ENCODE measurements at regions not wholly inside any gene's neighbourhood (a gene's known extent, or its start where the extent isn't known, plus 50 kb on each side); places are given as distances from the start of the nearest gene placed in this dataset.

DNA sequence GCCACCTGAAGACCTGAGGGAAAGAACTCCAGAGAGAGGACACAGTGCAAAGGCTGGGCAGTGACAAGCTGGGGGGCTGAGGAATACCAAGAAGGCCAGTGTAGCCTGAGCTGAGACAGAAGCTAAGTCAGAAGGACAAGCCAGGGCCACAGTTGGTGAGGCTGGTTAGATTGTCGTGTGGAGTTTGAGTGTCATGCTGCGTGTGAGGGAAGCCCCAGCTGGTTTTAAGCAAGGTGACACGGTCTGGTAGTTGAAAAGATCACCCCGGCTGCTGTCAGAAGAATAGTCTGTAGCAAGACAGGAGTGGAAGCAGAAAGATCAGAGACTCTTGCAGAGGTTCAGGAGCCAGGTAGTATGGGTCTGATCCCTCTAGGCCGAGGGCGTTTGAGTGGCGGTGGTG, 50.6 kb upstream of the RMDN2 start:
- TF ChIP-seq, protein P1, sequence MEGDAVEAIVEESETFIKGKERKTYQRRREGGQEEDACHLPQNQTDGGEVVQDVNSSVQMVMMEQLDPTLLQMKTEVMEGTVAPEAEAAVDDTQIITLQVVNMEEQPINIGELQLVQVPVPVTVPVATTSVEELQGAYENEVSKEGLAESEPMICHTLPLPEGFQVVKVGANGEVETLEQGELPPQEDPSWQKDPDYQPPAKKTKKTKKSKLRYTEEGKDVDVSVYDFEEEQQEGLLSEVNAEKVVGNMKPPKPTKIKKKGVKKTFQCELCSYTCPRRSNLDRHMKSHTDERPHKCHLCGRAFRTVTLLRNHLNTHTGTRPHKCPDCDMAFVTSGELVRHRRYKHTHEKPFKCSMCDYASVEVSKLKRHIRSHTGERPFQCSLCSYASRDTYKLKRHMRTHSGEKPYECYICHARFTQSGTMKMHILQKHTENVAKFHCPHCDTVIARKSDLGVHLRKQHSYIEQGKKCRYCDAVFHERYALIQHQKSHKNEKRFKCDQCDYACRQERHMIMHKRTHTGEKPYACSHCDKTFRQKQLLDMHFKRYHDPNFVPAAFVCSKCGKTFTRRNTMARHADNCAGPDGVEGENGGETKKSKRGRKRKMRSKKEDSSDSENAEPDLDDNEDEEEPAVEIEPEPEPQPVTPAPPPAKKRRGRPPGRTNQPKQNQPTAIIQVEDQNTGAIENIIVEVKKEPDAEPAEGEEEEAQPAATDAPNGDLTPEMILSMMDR (IDR thresholded peaks at IDR 0.05), result no peak
- no peak for TF ChIP-seq POLR2A (IDR thresholded peaks at IDR 0.05)
